Fibroblast of the aortic adventitia (primary cell): ENCODE measurements at regions not wholly inside any gene's neighbourhood (a gene's known extent, or its start where the extent isn't known, plus 50 kb on each side); places are given as distances from the start of the nearest gene placed in this dataset.

Source experiments
- DNase-seq: peaks from one replicate; pipeline ENCODE4 v3.0.0-alpha.2; 2010; ENCODE audit warnings: low read depth
- H3K4me3 ChIP-seq: 2 replicates; pipeline ENCODE4 v1.5.1; 2011; ENCODE audit warnings: low read depth, mild to moderate bottlenecking, control low read depth, low read length, moderate library complexity
- TF ChIP-seq, protein P1 (sequence below): IDR thresholded peaks from 2 replicates; pipeline ENCODE4 v1.5.1; 2011; ENCODE audit warnings: mild to moderate bottlenecking, low read length, control low read depth, inconsistent platforms; ENCODE audit not compliant: insufficient read depth

DNA sequence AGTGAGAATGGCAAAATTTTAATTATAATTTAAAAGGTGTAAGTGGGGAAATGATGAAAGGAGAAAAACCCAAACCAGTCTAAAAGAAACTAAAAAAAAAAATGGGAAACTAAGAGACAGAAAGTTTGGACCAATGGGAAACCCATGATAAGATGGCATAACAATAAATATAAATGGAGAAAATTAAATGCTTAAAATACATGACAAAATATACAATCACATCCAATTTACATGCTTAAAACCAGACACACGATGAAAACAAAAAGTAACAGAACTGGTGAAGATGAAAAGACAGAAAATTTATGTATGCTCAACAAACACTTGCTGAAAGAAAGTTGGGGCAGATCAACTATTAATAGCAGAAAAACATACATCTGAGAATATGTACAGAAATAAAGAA is 1471.1 kb downstream of the TBC1D22A start:
- no peak overlapping the region for H3K4me3 ChIP-seq
- TF ChIP-seq, protein P1, sequence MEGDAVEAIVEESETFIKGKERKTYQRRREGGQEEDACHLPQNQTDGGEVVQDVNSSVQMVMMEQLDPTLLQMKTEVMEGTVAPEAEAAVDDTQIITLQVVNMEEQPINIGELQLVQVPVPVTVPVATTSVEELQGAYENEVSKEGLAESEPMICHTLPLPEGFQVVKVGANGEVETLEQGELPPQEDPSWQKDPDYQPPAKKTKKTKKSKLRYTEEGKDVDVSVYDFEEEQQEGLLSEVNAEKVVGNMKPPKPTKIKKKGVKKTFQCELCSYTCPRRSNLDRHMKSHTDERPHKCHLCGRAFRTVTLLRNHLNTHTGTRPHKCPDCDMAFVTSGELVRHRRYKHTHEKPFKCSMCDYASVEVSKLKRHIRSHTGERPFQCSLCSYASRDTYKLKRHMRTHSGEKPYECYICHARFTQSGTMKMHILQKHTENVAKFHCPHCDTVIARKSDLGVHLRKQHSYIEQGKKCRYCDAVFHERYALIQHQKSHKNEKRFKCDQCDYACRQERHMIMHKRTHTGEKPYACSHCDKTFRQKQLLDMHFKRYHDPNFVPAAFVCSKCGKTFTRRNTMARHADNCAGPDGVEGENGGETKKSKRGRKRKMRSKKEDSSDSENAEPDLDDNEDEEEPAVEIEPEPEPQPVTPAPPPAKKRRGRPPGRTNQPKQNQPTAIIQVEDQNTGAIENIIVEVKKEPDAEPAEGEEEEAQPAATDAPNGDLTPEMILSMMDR: no peak
- no peak for DNase-seq

DNA sequence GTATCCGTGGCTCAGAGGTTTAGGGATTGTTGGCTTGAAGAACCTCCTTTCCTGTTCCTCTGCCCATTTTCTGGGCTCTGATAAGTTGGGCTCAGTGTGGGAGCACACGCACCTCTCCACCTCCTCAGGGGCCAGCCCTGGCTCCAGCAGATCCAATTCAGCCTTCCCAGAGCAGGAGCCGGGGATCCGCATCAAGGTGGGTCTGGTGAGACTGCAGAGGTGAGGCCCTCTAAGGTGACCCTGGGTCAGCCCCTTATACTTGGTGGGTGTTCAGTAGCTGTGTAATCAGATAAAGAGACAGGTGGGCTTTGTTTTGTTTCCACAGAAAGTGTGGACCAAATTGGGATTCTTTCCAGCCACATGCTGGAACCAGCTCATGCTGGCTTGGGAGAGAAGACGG is 1466.0 kb downstream of the TBC1D22A start:
- no peak for DNase-seq
- H3K4me3 ChIP-seq: no peak overlapping the region
- TF ChIP-seq, protein P1: no peak

DNA sequence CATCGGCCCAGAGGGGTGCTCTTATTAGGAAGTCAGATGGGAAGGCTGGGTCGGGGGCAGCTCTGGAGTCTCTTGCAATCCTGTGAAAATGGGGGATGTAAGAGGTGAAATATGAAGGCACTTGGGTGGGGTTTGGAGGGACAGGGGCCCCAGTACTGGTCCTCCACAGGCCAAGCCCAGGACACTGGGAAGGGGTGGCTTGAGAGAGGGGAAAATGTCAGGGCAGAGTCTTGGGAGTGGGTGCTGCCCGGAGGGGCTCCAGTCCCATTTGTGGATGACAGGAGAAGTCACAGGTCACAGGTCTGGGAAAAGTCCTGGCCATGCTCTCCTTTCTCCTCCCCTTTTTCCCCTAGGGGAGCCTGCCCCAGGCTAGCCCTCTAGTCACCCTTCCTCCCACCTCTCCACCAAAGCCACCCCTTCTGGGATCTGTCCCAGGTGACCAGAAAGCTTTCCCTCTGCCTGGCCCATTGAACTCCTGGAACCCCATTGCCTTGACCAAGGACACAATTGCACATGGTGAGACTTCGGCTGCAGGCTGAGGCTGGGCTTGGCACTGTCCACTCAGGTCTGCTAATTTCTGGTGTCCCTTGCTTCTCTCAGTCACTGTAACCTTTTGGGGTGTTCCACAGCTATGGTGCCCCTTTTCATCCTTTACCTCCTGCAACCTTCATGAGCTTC is 1465.0 kb downstream of the TBC1D22A start:
- TF ChIP-seq, protein P1: no peak
- DNase-seq: no peak
- H3K4me3 ChIP-seq: no peak overlapping the region

DNA sequence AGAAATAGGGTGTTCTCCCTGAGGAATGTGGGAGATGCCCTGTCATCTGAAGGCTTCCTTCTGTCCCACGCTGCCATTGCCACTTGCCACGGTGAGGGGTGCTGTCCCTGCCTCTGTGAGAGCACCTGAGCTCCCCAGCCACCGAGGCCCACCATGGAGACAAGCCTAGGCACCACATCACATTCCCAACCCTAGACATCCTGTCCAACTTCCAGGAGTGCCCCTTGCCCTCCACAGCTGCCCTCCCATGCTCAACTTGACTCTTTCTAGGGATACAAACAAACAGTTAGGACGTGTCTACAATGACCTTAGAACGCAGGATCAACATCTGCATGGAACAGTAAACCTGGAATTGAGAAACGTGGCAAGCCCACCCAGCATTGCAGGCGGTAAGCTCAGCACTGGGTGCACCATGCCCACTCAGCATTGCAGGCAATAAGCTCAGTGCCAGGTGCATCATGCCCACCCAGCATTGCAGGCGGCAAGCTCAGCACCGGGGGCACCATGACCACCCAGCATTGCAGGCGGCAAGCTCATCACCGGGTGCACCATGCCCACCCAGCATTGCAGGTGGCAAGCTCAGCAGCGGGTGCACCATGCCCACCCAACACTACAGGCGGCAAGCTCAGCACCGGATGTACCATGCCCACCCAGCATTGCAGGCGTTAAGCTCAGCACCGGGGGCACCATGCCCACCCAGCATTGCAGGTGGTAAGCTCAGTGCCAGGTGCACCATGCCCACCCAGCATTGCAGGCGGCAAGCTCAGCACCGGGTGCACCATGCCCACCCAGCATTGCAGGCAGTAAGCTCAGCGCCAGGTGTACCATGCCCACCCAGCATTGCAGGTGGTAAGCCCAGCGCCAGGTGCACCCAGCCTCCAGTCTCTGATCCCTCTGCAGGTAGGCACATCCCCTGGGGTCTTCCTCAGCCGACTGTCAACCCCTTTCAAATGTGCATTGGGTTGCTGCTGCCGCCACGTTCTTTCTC is 1463.9 kb downstream of the TBC1D22A start:
- no peak overlapping the region for H3K4me3 ChIP-seq
- TF ChIP-seq, protein P1: no peak
- no peak for DNase-seq

DNA sequence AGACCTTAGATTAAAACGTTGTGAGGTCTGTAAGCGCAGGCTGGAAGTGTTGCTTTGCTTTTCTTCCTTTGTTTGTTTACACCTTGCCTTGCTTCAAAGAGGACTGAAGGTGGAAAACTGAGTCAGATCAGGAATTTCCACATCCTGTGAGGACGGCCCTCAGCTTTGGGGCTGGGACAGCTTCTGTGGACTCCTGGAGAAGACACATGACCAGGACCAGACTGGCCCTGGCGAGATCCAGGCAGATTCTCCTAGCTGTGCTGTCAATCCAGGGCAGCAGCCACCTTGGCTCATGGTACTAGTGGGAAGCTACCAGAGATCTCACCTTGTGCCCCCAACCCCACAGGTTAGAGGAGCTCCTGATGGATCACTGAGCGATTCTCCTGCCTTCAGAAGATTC is 1461.9 kb downstream of the TBC1D22A start:
- TF ChIP-seq, protein P1: no peak
- no peak overlapping the region for H3K4me3 ChIP-seq
- no peak for DNase-seq

DNA sequence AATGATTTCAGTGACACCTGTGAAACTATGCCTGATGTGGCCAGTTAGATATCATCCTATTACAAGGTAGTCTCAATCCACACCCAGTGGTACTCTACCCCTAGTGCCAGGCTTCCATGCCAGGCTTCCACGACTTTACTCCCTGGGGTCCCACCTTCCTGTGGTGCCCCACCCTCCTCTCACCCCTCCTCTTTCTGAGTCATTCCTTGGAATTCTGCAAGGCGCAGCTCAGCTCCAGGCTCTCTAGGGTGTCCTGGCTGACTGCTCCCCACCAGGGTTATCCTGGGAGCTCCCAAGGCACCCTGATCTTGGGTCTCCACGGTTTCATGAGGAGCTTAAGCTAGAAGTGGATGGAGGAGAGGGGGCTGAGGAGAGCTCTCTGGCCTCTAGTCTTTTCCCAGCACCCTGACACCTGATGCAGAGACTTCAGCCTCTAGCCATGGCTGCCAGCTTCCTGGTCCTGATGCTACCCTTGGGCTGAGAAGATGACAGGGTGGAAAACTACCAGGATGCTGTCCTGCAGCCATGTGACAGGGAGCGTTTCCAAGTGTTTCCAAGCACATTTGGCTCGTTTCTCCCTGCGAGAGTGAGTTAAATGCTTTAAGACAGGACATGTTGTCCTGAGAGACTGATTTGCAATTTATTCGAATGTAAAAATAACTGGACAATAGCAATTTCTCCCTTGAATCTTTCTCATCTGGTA is 1461.2 kb downstream of the TBC1D22A start:
- no peak for DNase-seq
- H3K4me3 ChIP-seq: no peak overlapping the region
- TF ChIP-seq, protein P1: no peak
